AG08395 (cell line): ENCODE measurements at regions not wholly inside any gene's neighbourhood (a gene's known extent, or its start where the extent isn't known, plus 50 kb on each side); places are given as distances from the start of the nearest gene placed in this dataset.

ENCODE experiments used
- DNase-seq: peaks from one replicate; pipeline ENCODE4 v3.0.0; 2012; ENCODE audit warnings: mixed read lengths, low spot score

DNA sequence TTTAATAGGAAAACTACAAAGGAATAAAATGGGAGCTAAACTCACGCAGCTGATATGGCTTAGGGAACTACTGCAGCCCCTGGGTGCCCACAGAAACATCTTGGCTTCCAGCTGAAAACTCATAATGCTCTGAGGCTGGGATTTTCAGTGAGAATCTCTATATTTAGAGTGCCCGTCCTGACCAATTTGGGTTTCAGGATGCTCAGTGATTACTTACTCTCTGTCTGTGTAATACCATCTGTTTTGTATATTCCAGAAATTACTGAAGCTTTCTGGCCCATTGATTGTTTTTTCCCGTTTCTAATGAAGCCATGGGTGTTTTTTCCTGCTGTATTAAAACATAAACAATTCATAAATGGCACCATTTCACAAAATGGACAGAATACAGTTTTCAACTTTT lies 50.6 kb upstream of the ZNF385D start:
- DNase-seq = no peak

DNA sequence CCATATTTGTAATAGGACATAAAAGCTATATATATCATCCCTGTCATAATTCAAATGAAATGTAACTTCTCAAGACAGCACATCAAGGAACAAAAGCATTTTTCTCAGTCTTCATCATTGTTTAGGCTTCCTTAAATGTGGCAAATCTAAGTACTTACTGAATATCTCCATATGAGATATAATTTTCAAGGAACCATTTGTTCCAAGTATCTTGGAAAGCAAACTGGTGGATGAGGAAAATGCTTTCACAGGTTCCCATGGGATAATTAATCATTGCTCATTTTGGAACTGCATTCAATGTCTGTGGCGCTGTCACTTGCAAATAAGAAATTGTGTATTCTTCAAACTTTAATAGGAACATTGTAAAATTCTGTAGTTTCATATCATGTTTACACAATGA lies 52.6 kb upstream of the ZNF385D start:
- DNase-seq = no peak

DNA sequence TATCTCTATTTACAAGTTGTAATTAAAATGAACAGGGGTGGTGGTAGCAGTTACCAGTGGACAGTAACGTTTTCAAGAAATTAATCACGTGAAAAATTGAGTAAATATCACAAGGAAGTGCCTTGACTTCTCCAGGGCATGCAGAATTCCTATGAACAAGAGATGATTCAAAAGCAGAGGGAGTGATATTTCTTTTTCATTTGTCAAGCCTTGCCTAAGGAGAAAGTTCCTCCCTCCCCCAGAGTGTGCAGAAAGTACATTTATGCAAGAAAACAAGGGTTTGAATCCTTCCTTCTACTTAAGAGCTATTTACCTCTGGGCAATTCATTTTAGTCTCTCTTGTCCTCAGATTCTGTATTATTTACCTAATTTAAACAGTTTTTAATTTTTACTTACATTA lies 53.3 kb upstream of the ZNF385D start:
- DNase-seq = no peak

DNA sequence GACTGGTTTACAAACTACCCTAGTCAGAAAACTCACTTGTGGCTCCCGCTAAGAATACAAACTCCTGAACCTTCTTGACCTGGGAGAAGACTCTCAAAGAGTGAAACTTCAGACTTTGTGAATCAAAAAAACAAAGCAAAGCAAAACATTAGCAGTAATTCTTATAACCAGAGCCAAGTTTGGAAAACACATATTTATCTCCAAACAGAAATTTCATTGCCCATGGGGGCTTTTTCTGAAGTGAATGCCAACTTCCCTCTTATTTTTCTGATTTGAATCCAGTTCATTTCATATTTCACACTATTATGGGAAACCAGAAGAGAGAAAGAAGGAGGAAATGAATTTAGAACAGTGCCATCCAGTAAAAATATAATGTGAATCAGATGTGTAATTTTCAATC lies 55.7 kb upstream of the ZNF385D start:
- DNase-seq = no peak

DNA sequence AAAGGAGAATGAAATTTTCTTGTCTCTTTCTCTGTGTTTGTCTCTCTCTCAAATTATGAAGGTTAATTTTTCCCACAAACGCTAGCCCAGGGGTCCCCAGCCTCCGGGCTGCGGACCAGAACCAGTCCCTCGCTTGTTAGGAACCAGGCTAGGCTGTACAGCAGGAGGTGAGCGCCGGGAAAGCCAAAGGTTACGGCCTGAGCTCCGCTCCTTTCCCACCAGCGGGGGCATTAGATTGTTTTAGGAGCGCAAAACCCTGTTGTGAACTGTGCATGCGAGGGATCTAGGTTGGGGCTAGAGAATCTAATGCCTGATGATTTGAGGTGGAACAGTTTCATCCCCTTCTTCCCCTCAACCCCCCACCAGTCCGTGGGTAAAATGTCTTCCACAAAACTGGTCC lies 74.7 kb upstream of the ZNF385D start:
- DNase-seq = no peak

DNA sequence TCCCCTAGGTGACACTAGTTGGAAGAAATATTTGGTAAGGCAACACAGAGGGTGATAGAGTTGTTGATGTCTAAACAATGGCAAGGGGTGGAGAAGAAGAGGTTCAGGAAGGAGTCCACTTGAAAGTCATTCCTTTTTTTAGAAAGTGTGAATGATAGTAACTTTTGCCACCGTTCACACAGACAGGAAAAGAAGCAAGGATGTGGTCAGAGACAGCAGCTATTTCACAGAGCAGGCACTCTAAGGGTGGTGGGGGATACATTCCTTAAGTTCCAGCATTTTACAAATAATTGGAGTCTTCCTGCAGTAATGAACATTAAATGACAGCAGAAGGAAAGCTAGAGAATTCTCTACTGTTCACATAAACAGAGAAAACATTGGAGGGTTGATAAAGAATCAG lies 75.4 kb upstream of the ZNF385D start:
- peak; percentile 24 for DNase-seq

DNA sequence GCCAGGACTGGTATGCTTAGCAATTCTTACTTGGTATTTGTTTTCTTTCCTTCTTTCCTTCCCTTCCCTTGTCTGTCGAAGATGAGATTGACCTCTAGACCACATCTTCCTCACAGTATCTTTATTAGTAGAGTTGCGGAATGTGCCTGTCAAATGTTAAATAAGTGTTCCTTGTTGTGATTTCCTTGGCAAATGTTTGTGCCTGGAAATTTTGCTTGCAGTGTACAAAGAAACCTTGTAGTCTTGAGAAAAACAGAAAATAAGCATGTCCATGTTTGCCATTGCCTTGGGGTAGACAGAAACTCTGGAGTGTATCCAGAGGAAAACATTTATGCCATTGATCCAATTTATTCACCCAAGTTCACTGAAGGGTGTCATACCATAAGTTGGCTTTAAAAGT lies 79.5 kb upstream of the ZNF385D start:
- no peak for DNase-seq

DNA sequence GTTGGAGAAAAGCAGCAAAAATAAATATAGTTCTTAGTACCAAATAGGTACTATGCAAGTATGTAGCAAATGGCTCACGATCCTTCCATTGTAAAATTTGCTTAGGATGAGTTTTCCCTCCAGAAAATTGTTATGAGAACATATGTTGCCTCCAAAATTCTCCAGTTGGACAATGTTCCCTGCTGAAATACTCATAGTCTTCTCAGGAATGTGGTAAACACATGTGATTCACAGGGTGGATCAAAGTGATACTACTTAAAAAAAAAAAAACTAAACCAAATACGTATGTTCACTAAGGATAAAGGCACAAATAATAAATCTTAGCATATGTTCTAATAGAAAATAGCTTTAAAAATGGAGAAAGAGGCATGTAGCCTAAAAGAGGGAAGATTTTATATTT lies 84.3 kb upstream of the ZNF385D start:
- DNase-seq = peak; percentile 47

DNA sequence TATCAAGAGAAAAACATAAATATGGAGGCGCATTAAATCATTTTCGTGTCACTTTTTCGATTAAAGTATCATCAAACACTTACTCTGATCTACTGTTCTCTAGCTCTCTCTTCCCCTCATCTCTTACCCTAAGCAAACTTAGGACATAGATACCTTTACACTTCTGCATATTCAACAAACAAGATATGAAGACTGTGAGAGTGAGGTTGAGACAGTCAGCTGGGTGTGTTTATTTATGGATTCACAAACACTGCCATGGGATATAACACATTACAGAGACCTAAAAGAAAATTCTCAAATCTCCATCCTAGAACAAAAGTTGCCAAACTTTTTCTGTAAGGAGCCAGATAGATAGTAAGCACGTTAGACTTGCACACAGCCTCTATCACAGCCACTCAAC lies 85.2 kb upstream of the ZNF385D start:
- DNase-seq = no peak

DNA sequence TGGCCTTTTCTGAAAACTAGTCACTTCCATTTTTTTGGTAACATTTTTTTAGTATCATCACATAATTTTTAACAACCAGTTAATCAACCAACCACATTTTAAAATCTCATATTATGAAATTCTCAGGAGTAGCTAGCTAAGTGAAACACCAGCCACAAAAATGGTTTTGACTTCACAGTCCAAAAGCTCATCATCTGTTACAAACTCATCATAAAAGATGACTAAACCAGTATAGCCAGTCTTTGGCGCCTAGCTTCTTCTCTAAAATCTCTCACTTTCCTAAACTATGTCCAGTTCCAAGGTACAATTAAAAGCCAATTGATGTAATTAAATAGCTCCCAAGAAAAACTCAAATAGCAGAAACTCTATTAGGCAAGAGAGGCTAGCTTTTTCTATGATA lies 88.2 kb upstream of the ZNF385D start:
- DNase-seq = peak; percentile 52

DNA sequence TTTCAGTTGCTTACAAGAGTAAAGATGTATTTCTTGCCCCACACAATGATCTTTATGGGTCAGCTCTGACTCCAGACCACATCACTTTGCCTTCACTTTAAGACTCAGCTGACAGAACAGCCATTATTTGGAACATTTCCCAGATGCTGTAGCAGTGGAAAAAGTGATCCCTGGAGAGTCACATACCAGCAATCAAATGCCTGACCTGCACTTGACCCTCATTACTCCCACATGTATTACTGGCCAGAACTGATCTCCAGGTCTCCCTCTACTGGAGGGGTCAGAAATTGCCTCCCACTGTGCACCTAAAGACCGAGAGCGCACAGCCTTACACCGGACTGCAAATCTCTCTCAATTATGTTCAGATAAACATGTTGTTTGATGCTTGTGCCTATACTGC lies 88.6 kb upstream of the ZNF385D start:
- DNase-seq = peak; percentile 90

DNA sequence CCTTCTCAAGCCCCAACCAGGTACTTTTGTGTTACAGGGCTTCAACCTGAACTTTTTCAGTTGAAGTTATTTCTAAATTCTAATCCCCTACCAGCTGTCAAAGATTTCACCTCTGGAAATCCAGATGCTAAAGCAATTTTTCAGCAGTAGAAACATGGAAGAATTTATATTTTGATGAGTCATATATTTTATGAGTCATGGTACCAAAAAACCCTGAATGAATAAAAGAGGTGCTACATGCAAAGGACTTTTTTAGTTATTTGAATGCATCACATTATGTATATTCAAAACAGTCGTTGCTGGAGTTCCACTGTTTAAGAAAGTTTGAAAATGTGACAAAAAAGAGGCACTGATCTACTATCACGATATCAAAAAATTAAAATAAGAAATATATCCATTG lies 96.0 kb upstream of the ZNF385D start:
- DNase-seq = peak; percentile 13

DNA sequence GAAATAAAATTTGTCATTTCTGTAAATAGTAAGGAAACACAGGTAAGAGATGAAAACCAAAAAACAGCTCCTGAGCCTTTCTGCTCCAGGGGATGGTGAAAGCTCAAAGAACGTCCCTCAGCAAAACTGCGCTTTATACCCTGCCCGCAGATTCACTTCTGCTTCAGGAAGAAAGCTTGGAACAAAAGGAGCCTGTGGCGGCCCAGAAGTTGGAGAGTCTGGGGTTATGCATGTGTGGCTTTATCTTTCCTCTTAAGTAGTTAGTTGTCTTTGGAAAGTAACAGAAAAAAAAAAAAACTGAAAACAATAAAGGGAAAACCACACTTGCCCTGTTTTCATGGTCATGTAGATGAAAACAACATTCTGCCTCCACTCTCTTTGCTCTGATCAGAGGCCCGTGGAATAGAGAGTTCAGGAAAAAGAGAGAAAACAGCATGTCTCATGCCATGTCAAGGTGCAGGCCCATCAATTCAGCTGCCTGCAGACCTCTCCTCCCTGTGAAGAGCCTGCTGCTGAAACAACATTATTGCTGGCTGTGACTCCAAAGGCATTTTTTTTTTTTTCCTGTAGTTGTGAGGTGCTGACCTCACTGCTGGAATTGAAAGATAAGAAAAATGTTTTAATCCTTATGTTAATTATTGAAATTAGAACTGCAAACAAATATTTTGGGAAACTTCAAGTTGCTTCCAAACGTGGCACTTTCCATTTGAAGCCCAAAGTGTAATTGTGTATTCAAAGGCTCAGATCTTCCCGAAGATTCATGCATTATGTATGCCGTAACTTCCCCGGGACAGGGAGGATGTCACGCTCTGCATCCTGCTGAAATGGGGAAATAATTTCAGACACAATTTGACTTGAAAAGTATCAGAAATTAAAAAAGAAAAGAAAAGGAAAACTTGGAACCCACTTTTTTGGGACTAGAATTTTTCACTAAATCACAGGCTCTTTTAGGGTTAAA lies 108.4 kb upstream of the ZNF385D start:
- no peak for DNase-seq

DNA sequence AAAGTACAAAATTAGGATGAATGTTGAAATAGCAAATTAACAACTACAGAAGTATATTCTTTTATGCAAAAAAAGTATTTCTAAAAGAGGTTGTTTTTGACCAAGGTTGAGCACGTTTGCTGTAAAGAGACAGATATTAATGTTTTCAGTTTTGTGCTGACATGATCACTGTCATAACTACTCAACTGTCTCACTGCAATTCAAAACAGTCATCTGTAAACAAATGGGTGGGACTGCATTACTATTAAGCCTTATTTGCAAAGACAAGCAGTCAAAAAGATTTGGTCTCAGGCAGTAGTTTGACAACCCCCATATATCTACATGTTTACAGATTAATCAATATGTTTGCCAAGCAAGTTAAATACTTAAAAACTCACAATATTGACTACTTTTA lies 109.1 kb upstream of the ZNF385D start:
- DNase-seq = no peak

DNA sequence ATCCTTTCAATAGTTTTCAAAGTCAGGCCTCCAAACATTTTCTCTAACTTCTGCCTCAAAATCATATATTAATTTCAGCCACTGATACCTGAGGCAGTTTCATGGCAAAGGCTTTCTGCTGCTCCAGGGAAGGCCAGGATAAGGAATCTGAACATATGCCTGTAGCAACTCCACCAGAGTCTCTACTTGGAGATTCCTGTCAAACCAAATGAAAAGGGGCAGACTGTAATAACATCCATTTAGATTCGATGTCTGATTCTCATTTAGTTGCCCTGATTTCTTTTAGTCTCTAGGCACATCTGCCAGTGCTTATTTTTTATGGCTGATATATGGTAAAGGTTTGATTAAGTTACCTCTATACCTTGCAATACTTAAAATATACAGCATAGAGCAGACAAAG lies 109.6 kb upstream of the ZNF385D start:
- DNase-seq = no peak

DNA sequence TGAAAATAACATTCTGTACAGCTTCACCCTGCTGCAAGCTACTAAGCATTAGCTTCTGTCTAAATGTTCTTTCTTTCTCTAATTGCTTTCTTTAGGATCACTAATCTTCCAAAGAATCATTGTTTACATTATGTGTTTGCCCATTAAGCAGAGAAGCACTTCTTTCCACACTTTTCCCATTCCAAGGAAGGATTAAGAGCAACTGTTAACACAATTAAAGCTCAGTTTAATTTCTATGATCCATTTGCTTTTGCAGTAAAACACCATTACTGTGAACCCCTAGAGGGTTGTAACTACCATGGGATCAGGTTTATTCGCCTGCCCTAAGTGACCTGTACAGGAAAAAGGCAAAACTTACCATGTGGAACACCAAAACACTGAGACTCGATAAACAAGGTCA lies 125.8 kb upstream of the ZNF385D start:
- DNase-seq = no peak

DNA sequence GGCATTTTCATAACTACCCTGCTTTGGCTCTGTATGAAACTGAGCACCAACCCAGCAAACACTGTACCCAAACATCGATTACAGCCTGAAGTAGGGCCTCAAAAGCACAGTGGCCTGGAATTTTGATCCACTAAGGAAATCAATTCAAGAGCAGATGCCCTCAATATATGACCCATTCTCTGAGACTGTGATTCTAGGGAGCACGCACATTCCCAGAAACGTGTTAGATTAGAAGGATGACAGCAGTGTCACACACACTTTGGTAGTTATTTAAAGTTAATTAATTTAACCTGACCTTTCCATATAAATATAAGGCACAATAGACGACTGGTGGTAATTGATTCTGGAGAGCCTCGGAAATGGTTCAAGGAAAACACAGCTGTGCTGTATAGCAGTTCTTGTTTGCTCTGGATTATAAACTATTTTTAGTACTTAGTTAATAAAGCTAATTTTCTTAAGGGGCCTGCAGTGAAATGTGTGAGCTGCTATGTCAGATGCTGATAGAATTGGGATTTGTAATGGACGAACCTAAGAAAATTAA lies 126.3 kb upstream of the ZNF385D start:
- no peak for DNase-seq

DNA sequence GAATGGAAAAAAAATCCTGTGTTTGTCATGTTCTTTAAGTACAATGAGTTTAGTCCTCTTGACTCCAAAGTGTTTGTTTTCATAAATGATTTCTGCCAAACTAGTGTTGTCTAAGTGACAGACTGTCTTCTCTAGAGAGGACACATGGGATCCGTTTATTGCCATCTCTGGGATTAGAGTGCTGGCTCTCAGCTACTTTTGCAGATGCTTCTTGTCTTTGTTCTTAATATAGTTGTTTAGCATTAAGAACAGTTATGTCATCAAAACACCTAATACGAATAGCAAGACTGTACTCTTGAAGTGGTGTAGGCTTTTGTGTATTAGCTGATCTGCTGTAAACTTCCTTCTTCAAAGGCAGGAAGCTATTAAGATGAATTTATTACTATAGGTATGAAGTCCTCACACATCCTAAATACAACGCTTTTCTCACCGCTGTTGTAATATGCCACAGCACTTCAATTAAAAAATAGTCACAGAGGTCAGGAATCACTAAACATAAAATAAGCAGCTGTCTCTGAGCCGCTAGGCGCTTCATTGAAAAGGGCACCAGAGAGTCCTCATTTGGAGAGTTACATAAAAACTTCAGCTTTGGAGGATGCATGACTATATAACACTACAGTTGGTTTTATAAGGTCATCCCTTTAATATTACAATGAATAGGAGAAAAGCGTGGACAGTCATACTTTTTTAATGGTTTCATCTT lies 128.3 kb upstream of the ZNF385D start:
- no peak for DNase-seq

DNA sequence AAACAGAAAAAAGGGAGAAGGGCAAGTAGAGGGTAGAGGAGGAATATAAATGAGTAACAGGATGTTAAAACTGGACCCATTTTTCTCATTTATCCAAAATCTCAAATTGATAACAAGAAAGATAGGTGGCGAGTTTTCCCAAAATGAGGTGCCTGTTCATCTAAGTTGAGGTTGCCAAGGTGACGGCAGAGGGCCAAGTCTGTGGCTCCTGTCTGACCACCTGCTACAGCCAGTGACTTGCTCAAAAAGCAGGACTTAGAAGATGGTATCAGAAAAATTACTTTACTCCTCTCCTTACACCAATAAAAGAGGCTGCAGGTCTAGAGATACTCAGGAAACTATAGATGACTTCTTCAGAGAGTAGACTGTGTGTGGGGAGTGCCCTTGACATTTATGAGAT lies 137.6 kb upstream of the ZNF385D start:
- DNase-seq = no peak

DNA sequence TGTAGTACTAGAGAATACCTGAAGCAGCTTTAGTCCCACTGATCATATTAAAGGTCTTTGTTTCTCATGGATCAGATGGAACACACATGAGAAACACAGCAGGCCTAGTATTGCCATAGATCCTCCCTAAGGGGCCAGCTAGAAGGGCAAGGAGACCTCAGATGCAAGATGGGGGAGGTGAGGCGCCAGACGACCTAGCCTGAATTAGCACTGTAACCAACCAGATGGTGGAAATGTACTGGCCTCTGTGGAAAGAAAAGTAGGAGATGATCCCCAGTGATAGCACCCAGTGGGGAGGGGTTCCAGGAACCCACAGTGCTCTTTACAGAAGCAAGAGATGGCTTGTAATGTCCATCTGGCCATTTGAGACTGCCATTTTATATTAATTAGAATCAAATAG lies 138.2 kb upstream of the ZNF385D start:
- no peak for DNase-seq

DNA sequence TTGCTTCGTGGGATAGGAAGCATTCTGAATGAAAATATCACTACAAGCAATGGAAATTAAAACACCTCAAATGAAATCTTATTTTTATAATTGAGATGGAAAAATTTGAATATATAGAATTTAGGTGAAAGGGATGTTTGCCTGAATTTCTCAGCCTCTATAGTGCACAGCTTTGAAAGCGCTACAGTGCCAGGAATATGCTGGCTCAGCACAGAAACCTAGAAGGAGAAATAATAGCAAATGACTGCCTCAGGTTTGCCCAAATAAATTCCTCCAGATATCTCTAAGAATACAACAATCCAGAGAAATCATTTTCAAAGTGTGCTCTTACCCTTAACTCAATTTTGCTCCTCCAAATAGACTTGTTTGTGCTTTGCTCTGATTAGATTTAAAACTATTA lies 141.1 kb upstream of the ZNF385D start:
- DNase-seq = no peak

DNA sequence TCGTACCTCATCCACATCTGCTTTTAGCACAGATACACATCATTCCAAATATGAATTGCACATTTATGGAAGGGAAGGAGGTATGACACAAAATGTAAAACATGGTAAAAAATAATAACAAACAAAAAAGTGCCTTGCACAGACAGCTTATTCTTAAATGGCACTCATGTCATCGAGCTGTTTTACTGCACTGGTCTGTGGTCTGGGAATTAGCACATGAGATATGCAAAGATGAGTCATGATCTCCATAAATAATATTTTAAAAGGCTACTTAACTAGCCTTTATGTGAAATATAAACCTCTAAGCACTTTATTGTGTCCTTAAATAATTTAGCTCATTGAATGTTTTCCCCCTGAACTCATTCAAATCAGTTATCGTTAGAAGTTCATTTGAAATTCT lies 142.2 kb upstream of the ZNF385D start:
- DNase-seq = no peak
